Suprapubic skin (tissue), 4 donors: ENCODE measurements at regions not wholly inside any gene's neighbourhood (a gene's known extent, or its start where the extent isn't known, plus 50 kb on each side); places are given as distances from the start of the nearest gene placed in this dataset.

Experiments
- CTCF ChIP-seq, 2 donors: fragments of 200-600 bp in 1 of 2; fragments of 450-650 bp in 1 of 2; sonication (generic) in 1 of 2; IDR thresholded peaks; one replicate each; pipeline ENCODE4 v1.5.1; 2016 to 2019; ENCODE audit warnings: antibody characterized with exemption in 2 of 2, mild to moderate bottlenecking in 1 of 2, moderate library complexity in 1 of 2
- POLR2A ChIP-seq, 2 donors: fragments of 450-650 bp; IDR thresholded peaks; one replicate each; pipeline ENCODE4 v1.6.1; 2017; ENCODE audit warnings: antibody characterized with exemption in 2 of 2, mild to moderate bottlenecking in 2 of 2, moderate library complexity in 2 of 2
- POLR2AphosphoS5 ChIP-seq, 3 donors: sonication (generic); formaldehyde crosslinking; IDR thresholded peaks; one replicate each; pipeline ENCODE4 v1.6.1; 2017; ENCODE audit warnings: antibody characterized with exemption in 3 of 3

GRCh38 chr17:73933871-73934270, 269.6 kb upstream of the RPL38 start:
- no peak for TF ChIP-seq CTCF (IDR thresholded peaks at IDR 0.05)
- no peak for TF ChIP-seq POLR2AphosphoS5 (IDR thresholded peaks at IDR 0.05)
- no peak for TF ChIP-seq POLR2A (IDR thresholded peaks at IDR 0.05)
